ENCODE measurements at regions not wholly inside any gene's neighbourhood (a gene's known extent, or its start where the extent isn't known, plus 50 kb on each side); places are given as distances from the start of the nearest gene placed in this dataset.

GRCh38 chr2:221283896-221284545 lies 288.1 kb downstream of the EPHA4 start:
- Histone ChIP-seq H3K4me1 (no peaks in the 10 kb centered on the region), H3K27ac (no peak overlapping the region), H3K4me3 (no peak overlapping the region), H3K27me3 (no peaks in the 10 kb centered on the region), H3K36me3 (no peaks in the 10 kb centered on the region), H3K9me3 (no peaks in the 10 kb centered on the region)
- no peak for DNase-seq (ENCODE audit: extremely low spot score in 2 of 2)
- intact Hi-C loops (cut with DNase I), result no loop called here
- TF ChIP-seq, protein P1, sequence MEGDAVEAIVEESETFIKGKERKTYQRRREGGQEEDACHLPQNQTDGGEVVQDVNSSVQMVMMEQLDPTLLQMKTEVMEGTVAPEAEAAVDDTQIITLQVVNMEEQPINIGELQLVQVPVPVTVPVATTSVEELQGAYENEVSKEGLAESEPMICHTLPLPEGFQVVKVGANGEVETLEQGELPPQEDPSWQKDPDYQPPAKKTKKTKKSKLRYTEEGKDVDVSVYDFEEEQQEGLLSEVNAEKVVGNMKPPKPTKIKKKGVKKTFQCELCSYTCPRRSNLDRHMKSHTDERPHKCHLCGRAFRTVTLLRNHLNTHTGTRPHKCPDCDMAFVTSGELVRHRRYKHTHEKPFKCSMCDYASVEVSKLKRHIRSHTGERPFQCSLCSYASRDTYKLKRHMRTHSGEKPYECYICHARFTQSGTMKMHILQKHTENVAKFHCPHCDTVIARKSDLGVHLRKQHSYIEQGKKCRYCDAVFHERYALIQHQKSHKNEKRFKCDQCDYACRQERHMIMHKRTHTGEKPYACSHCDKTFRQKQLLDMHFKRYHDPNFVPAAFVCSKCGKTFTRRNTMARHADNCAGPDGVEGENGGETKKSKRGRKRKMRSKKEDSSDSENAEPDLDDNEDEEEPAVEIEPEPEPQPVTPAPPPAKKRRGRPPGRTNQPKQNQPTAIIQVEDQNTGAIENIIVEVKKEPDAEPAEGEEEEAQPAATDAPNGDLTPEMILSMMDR (IDR thresholded peaks at IDR 0.05), result no peak
- TF ChIP-seq POLR2A (IDR thresholded peaks at IDR 0.05) (no peak), POLR2AphosphoS5 (IDR thresholded peaks at IDR 0.05; ENCODE audit: insufficient read depth in 1 of 2, low read depth in 1 of 2) (no peak)

GRCh38 chr2:221285148-221285547 lies 287.0 kb downstream of the EPHA4 start:
- TF ChIP-seq POLR2AphosphoS5 (IDR thresholded peaks at IDR 0.05; ENCODE audit: insufficient read depth in 1 of 2, low read depth in 1 of 2), result no peak
- TF ChIP-seq, protein P1 (IDR thresholded peaks at IDR 0.05), result no peak
- Histone ChIP-seq H3K9me3 (no peaks in the 10 kb centered on the region), H3K36me3 (no peaks in the 10 kb centered on the region), H3K27ac (no peak overlapping the region), H3K4me3 (no peak overlapping the region), H3K27me3 (no peaks in the 10 kb centered on the region), H3K4me1 (no peaks in the 10 kb centered on the region)
- intact Hi-C loops (cut with DNase I), result no loop called here
- DNase-seq (ENCODE audit: extremely low spot score in 2 of 2), result no peak

DNA sequence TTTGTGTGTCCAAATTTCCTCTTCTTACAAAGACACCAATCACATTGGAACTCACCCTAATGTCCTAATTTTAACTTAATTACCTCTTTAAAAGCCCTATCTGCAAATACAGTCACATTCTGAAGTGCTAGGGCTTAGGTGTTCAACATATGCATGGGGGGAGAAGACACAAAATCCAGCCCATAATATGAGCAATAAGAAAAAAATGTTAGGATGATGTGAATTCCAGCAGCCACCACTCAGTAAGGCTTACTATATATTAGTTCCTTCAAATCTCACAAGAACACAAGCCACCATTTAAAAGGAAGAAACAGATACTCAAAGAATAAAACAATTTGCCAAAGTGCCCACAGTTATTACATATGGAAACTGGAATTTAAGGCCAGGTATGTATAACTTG lies 285.7 kb downstream of the EPHA4 start:
- no peaks in the 10 kb centered on the region for H3K36me3 ChIP-seq
- H3K4me3 ChIP-seq, result no peak overlapping the region
- no peaks in the 10 kb centered on the region for H3K4me1 ChIP-seq
- TF ChIP-seq, protein P1 (IDR thresholded peaks at IDR 0.05), result no peak
- TF ChIP-seq POLR2A (IDR thresholded peaks at IDR 0.05) (no peak), POLR2AphosphoS5 (IDR thresholded peaks at IDR 0.05; ENCODE audit: insufficient read depth in 1 of 2, low read depth in 1 of 2) (no peak)
- H3K27me3 ChIP-seq, result no peaks in the 10 kb centered on the region
- no peaks in the 10 kb centered on the region for H3K9me3 ChIP-seq
- no peak for DNase-seq (ENCODE audit: extremely low spot score in 2 of 2)
- intact Hi-C loops (cut with DNase I), result no loop called here
- no peak overlapping the region for H3K27ac ChIP-seq

GRCh38 chr2:221289389-221289788 lies 282.7 kb downstream of the EPHA4 start:
- no peak for DNase-seq (ENCODE audit: extremely low spot score in 2 of 2)
- H3K27me3 ChIP-seq, result no peaks in the 10 kb centered on the region
- H3K9me3 ChIP-seq, result no peaks in the 10 kb centered on the region
- H3K36me3 ChIP-seq, result no peaks in the 10 kb centered on the region
- no peak overlapping the region for H3K4me3 ChIP-seq
- TF ChIP-seq, protein P1 (IDR thresholded peaks at IDR 0.05), result no peak
- no peak for TF ChIP-seq POLR2A (IDR thresholded peaks at IDR 0.05)
- TF ChIP-seq POLR2AphosphoS5 (IDR thresholded peaks at IDR 0.05; ENCODE audit: insufficient read depth in 1 of 2, low read depth in 1 of 2), result no peak
- intact Hi-C loops (cut with DNase I), result no loop called here
- H3K4me1 ChIP-seq, result no peaks in the 10 kb centered on the region
- H3K27ac ChIP-seq, result no peak overlapping the region

DNA sequence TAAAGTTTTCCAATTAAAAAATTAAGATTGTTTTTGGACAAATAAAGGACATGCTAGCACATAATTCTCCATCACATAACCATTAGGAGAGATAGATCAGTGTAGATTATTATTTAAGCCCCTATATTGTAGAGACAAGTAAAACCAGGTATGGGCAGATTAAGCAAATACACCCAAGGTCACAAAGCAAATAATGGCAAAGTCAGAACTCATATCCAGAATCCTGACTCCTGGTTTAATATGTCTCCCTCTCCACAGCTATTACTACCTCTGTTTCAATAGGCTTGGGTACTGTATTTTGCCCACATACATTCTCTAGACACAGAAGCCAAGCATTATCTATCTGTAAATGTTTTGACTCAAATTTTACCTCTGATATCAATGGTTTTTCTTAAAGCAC lies 282.3 kb downstream of the EPHA4 start:
- H3K27me3 ChIP-seq, result no peaks in the 10 kb centered on the region
- no peaks in the 10 kb centered on the region for H3K36me3 ChIP-seq
- intact Hi-C loops (cut with DNase I), result no loop called here
- no peak overlapping the region for H3K27ac ChIP-seq
- no peak for TF ChIP-seq POLR2AphosphoS5 (IDR thresholded peaks at IDR 0.05; ENCODE audit: insufficient read depth in 1 of 2, low read depth in 1 of 2)
- TF ChIP-seq, protein P1 (IDR thresholded peaks at IDR 0.05), result no peak
- no peak for TF ChIP-seq POLR2A (IDR thresholded peaks at IDR 0.05)
- H3K4me3 ChIP-seq, result no peak overlapping the region
- H3K4me1 ChIP-seq, result no peaks in the 10 kb centered on the region
- no peak for DNase-seq (ENCODE audit: extremely low spot score in 2 of 2)
- H3K9me3 ChIP-seq, result no peaks in the 10 kb centered on the region
